GM21526 (cell line): ENCODE measurements at regions not wholly inside any gene's neighbourhood (a gene's known extent, or its start where the extent isn't known, plus 50 kb on each side); places are given as distances from the start of the nearest gene placed in this dataset.

Experiments
- ATAC-seq: cut with Tn5 transposase; IDR thresholded peaks from one replicate; pipeline ENCODE4 v1.9.1; 2021; ENCODE audit warnings: moderate library complexity; ENCODE audit not compliant: unreplicated experiment, low FRiP score

DNA sequence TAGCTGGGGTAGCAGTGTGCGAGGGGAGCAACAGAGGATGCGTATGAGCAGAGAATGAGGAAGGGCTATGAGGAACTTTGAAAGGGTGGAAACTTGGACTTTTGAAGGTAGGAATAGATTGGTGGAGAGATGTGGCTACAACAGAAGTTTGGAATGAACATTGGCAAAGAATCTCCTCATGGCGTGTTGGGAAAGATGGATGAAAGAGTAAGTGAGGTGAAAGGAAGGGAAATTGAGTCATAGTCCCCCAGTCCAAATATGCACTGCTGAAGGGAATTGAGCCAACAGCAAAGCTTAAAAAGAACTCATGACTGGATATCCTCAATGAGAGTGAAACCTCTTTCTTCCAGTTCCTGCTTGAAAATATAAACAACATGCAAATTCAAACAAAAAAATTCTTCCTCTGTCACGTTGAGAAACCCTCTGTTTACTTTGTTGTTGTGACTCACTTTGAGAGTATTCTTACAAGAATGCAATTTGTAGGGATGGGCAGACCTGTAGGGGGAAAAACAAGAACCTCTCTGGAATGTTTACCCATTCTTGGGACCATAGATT lies 313.2 kb upstream of the KCNJ16 start:
- ATAC-seq: no peak

DNA sequence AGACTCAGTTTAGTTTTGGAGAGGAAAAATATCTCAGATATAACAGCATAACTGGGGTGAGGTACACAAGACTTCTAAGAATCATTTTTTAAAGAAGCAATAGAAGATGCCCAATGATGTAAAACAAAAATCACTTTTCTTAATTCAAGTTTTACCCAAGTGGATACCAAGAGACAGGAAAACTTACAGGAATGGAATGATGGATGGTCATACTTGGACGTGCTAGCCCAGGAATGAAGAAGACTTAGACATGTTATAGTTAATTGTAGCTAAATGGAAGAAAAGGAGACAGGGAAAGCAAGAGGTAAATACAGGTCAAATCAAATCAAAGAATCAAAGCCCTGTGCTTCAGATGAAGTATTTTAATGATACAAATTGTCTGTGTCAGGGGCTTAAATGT lies 312.7 kb upstream of the KCNJ16 start:
- ATAC-seq: no peak

DNA sequence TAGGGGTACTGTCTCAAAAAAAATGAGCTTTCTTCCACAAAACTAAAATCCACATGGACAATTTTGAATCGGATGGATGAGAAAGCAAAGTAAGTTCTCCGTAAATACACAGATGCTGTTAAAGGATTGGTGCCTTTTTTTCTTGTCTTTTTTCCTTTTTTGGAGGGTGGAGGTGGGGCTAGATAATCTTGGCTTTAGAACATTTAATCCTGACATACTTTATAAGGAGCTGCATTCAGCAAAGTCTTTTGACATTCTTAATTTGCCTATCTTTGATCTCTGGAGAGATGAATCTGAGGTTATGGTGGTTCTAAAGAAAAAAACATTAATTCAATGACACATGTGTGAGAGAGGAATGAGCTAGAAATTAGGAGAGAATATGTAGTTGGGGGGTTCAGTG lies 312.3 kb upstream of the KCNJ16 start:
- ATAC-seq: no peak

DNA sequence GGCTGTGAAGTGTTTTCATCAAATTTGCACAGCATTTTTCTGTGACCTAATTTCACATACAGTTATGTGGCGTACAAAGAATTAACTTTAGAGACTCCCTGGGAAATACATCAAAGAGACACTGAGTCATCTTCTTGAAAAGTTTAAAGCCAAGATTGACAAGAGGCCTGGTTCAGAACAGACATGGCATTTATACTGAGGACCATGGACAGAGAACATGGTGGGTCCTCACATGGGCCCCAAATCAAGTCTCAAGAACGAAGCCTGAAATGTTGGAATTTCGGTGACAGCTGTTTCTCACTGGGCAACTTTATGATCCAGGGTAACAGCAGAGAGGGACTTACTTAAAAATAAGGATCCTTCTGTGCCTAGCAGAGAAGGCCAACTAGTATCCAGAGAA lies 311.5 kb upstream of the KCNJ16 start:
- no peak for ATAC-seq

DNA sequence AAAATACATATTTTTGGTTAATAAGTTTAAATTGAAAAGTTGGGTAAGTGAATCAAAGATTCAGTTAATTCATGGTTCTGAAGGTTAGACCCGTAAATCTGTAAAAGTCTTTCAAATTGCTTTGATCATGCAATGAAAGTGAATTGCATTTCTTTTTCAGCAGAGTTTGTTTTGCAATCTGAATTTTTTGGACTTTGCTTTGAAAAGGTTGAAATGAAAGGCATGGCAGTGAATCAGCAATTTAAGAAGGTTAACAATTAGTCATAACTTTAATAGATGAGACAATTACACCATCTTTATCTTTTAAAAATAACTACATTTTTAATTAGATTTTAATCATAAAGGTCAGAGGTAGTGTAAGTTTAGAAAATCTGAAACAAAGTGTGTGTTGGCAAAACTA lies 310.9 kb upstream of the KCNJ16 start:
- no peak for ATAC-seq

DNA sequence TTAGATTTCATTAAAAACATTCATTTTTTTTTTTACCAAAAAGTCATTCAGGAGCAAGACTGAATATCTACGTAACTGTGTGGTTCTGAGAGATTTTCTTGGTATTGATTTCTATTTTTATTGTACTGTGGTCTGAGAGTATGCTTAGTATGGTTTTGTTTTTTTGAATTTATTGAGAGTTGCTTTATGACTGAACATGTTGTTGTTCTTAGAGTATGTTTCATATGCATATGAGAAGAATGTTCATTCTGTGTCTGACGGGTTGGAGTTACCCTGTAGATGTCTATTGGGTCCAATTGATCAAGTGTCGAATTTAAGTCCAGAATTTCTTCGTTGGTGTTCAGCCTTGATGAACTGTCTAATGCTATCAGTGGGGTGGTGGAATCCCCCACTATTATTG lies 306.0 kb upstream of the KCNJ16 start:
- ATAC-seq: no peak

DNA sequence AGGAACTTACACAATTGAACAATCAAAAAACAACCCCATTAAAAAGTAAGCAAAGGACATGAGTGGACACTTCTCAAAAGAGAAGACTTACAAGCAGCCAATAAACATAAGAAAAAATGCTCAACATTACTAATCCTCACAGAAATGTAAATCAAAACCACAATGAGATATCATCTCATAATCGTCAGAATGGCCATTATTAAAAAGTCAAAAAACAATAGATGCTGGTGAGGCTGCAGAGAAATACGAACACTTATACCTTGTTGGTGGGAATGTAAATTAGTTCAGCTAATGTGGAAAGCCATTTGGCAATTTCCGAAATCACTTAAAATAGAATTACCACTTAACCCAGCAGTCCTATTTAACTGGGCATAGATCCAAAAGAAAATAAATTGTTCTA lies 301.9 kb upstream of the KCNJ16 start:
- no peak for ATAC-seq

DNA sequence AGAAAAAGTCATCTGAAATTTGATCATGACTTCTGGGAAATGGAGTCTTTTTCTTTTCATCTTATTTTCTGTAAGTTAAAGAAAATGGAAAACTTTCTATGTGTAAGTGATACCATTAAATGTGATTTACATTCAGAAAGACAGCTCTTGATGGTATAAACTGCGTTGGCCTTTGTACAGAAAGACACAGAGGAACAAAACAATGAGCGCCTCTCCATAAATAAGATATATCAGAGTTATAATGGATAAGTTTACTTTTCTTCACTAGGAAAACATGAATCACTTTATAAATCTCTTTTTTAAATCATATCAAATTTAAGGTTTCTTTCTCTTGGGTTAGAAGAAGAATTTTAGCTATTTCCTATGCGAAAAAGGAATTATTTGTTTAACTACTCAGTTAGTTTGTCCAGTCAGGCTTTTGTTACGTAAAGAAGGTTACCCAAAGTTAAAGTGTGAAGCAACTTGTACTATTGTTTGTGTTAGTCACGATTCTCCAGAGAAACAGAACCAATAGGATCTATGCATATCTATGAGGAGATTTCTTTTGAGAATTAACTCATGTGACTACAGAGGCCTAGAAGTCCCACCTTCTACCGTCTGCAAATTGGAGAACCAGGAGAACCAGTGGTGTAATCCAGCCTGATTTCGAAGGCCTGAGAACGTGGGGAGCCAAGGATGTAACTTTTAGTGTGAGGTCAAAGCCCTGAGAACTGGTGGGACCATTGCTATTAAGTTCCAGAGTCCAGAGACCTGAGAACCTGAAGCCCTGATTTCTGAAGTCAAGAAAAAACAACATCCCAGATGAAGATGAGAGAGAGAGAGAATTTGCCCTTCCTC lies 295.4 kb upstream of the KCNJ16 start:
- ATAC-seq: no peak

DNA sequence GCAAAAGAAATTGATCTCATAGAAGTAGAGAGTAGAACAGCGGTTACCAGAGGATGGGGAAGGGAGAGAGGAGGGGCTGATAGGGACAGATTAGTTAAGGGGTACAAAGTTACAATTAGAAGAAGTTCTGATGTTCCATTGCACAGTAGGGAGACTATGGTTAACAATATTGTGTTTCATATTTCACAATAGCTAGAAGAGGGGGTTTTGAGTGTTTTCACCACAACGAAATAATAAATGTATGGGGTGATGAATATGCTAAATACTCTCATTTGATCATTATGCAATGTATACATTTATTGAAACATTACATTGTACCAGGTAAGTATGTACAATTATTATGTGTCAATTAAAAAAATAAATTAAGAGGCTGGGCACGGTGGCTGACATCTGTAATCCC lies 291.2 kb upstream of the KCNJ16 start:
- no peak for ATAC-seq

DNA sequence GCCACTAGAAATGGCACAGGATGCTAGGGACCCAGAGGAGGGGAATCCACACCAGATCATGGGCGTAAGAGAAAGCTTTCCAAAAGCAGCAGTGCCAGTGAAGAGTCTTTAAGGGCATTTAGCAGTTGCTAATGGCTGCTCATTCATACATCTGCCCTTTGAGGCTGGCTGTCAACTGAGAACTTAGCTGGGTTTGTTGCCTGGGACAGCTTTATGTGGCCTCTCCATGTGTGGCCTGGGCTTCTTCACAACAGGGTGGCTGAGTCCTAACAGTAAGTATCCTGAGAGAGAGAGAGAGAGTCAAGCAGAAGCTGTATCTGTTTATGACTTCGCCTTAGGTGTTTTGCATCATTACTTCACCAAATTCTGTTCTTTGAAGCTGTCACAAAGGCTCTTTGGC lies 286.1 kb upstream of the KCNJ16 start:
- ATAC-seq: no peak

DNA sequence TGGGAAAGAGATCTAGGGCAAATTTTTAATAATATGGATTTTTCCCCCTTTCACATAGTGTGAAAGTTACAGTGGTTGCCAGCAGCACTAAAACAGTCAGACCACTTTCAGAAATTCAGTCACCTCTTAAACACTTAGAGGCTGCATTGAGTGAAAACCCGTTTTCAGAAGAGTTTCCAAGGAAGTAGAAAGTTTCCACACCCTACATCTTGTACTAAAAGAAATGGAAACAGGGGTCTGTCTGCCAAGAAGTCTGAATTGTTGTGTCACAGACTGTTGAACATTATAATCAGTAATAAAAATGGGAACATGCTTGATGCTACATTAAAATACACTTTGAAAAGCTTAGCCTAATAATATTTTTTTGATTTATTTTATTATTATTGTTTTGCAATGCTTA lies 278.9 kb upstream of the KCNJ16 start:
- no peak for ATAC-seq

DNA sequence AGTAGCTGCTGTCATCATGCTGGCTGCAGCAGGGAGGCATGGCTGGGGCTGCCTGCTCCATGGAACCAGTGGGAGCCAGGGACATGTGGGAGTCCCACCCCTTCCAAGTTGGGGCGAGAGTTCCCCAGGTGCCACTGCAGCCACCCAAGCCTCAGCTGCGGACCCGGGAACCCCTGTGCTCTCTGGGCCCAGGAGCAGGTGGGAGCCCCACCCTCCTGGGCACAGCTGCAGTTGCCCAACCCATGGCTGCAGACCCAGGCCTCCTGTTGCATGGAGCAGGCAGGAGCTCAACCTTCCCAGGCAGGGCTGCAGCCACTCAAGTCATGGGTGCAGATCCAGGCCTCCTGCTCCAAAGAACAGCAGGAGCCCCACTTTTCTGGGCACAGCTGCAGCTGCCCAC lies 274.2 kb upstream of the KCNJ16 start:
- no peak for ATAC-seq

DNA sequence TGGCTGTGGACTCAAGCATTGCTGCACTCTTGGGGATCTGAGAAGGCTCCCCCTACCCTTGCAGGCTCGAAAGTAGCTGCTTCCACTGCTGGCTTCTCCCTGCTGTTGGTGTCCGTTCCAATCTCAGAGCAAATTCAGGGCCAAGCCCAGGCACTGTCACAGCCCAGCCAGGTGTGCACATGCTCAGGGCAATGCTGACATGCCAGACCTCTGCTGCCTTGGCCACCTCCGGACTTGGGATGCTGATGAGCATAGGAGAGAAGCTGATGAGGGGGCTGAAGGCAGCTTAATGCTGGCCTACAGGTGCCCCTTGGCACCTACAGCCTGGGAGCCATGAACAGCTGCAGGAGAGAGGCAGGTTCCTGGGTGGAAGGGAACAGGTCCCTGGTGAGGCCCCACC lies 273.7 kb upstream of the KCNJ16 start:
- ATAC-seq: no peak

DNA sequence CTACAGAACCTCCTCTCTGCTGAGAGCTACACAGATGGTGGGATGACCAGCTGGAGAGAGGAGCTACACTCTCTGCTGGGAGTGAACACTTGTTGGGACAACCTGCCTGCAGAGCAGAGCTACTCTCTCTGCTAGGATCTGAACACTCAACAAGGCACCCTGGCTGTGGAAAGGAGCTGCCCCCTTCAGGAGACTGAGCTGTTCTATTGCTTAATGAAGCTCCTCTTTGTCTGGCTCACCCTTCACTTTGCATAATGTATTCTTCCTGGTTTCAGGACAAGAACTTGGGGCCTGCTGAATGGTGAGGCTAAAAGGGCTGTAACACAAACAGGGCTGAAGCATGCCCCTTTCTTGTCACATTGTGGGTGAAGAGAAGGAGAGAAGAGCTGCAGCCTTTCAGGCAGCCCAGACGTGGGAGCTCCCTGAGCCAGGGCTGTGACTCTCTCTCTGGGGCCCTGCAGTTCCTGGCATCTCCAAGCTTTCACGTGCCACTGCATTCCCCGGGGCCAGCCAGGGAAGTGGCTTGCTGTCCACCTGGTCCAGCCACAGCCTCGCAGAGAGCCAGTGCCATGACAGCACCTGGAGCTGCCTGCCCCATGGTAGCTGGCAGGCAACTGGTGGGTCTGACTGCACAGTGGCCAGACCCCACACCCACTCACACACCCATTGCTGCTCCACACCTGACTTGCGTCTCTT lies 272.8 kb upstream of the KCNJ16 start:
- ATAC-seq: no peak

DNA sequence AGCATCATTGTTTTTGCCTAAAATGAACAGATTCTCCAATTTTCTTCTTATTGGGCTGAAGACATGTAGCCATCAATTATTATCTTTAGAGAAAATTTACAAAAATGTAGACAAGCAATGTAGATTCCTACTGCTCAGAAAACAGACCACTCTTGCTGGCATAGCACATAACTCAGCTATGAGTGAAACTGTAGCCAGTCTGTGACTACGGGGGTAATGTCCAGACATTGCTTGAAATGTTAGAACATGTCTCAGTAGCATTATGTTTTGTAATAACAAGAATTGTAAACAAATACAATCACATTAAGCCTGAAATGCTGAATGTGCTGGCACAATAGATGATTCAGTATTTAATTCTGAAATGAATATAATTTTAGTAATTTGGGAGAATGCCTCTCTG lies 265.7 kb upstream of the KCNJ16 start:
- no peak for ATAC-seq

DNA sequence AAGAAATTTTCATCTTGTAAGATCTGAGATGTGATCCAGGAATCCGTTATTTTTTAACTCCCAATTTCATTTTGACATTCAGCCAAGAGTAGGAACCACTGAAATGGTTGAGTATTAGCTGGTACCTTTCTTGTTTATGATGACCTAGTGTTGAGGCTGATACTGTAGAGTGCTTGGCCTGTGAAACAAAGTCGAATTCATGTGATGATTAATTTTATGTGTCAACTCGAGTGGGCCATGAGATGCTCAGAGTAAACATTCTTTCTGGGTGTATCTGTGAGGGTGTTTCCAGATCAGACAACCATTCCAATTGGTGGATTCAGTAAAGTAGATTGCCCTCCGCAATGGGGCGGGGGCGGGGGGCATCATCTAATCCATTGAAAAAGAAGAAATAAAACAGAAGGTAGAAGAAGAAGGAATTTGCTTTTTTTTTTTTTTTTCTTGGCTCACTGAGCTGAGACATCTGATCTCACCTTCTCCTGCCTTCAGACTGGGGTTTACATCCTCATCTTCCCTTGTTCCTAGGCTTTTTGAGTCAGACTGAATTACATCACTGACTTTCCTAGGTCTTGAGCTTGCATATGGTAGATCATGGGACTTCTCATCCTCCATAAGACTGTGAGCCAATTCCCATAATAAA lies 264.6 kb upstream of the KCNJ16 start:
- ATAC-seq: no peak

DNA sequence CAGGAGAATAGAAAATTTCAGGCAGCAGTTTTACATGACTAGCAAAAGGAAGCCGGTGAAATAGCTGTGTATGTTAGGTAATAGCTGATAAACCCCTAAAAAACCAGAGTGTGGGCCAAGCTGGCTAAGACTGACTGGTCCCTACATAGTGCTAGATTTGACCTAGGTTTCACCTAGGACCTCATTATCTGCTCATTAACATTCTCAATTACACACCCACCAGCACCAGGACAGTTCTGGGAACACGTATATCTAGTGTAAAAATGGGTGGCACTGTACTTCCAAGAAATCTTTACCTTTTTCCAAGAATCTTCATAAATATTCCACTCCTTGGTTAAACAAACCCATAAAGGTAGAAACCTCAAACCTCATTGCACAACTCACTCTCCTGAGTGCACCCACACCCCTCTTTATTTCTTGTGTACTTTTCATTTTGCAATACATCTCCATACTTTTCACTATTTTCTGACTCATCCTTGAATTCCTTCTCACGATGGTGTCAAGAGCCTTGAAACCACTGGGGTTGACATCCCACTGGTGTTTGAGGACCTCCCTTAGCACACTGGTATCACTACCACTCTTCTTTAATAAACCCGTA lies 262.7 kb upstream of the KCNJ16 start:
- ATAC-seq: no peak

DNA sequence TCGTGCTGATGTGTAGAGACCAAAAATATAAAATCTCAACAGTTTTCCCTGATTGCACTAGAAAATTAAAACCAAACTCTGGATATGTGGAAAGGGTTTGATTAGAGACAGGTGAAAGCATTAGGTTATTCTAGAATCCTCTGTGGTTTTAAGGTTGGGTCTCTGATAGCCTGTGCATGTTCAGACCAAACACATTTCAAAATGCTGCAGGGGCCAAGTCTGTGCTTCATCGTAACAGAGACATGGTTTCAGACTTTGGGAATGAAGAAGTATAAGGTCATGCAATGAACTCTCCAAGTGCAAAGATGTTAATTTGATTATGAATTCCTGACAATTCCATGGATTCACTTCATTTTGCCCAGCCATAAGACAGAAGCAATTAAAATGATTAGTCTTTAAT lies 261.0 kb upstream of the KCNJ16 start:
- ATAC-seq: no peak

DNA sequence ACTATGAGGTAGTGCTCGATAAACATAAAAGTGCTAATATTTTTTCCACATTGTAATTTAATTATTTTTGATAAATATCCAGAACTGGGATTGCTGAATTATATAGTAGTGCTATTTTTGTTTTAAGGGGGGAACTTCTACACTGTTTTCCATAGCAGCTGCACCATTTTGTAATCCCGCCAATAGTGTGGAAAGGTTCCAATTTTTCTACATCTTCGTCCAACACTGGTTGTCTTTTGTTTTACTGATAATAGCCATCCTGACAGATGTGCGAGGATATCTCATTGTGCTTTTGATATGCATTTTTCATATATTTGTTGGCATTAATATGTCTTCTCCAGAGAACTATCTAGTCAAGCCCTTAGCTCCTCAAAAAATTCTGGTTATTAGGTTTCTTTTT lies 259.6 kb upstream of the KCNJ16 start:
- no peak for ATAC-seq

DNA sequence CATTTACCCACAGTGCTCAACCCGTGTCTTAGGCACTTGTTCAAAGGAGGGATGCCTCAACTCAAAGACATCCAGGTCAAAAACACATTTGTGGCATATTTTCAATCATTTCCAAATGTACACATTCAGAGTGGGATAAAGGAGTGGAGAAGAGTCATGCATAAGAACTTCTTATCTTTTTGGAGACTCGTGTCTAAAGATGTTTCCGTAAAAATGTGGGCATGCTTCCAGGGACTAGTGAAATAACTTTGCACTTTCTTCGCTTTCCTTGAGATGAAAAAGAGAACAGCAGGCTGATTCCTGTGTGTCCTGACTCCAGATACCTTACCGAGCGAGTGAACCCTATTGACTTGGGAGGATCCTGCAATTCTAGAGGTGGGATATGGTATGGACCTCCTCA lies 256.6 kb upstream of the KCNJ16 start:
- ATAC-seq: no peak
